ENCODE measurements at regions not wholly inside any gene's neighbourhood (a gene's known extent, or its start where the extent isn't known, plus 50 kb on each side); places are given as distances from the start of the nearest gene placed in this dataset.
"Not testable (repeated sequence)": the region's sequence is repeated elsewhere in the genome, so short reads cannot be mapped to it uniquely, and the experiment has no call there.

DNA sequence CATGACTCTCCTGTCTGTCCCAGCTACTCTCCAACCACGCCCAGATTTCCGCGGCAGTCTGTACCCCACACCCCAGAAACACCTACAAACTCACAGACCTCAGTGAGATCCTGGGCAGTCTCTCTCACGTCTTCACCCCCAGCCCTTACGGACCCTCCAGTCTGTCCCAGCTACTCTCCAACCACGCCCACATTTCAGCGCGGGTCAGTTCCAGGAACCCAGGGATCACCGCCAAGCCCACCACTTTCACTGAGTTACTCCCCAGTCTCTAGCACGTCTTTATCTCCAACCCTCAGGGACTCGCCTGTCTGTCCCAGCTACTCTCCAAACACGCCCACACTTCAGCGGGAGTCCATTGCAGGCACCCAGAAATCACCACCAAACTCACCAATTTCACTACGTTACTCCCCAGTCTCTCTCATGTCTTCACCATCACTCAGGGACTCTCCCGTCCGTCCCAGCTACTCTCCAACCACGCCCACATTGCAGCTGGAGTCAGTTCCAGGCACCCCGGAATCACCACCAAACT, 528.2 kb downstream of the CWH43 start:
- TF ChIP-seq, protein P1, sequence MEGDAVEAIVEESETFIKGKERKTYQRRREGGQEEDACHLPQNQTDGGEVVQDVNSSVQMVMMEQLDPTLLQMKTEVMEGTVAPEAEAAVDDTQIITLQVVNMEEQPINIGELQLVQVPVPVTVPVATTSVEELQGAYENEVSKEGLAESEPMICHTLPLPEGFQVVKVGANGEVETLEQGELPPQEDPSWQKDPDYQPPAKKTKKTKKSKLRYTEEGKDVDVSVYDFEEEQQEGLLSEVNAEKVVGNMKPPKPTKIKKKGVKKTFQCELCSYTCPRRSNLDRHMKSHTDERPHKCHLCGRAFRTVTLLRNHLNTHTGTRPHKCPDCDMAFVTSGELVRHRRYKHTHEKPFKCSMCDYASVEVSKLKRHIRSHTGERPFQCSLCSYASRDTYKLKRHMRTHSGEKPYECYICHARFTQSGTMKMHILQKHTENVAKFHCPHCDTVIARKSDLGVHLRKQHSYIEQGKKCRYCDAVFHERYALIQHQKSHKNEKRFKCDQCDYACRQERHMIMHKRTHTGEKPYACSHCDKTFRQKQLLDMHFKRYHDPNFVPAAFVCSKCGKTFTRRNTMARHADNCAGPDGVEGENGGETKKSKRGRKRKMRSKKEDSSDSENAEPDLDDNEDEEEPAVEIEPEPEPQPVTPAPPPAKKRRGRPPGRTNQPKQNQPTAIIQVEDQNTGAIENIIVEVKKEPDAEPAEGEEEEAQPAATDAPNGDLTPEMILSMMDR (conservative IDR thresholded peaks at IDR 0.05): not testable (repeated sequence)
- not testable (repeated sequence) for TF ChIP-seq EZH2 (IDR thresholded peaks at IDR 0.05; ENCODE audit: low read depth)

Measured in PC-9 (cell line).